Keratinocyte (primary cell): ENCODE measurements at regions not wholly inside any gene's neighbourhood (a gene's known extent, or its start where the extent isn't known, plus 50 kb on each side); places are given as distances from the start of the nearest gene placed in this dataset.

Source experiments
- DNase-seq: peaks from one replicate; pipeline ENCODE4 v3.0.0-alpha.2; 2011; ENCODE audit warnings: low read depth, missing footprints, low spot score
- FAIRE-seq: peaks from 2 replicates; lab custom pipeline; 2011; peaks lifted over from hg19 to GRCh38; lab: Jason Lieb, UNC
- H2AFZ ChIP-seq: 2 replicates; pipeline ENCODE4 v1.6.0; 2012; ENCODE audit warnings: low read length, control low read depth, inconsistent platforms; ENCODE audit not compliant: control insufficient read depth
- H3K27ac ChIP-seq: 2 replicates; pipeline ENCODE4 v1.5.1; 2011; ENCODE audit warnings: low read length; ENCODE audit not compliant: control insufficient read depth, insufficient read depth
- H3K27me3 ChIP-seq: 3 replicates; pipeline ENCODE4 v1.6.0; 2011; ENCODE audit warnings: low read length; ENCODE audit not compliant: control insufficient read depth, insufficient read depth; ENCODE audit errors: extremely low read depth
- H3K36me3 ChIP-seq, 2 experiments: 2 replicates in 1 of 2; 3 replicates in 1 of 2; pipeline ENCODE4 v1.5.1; 2011; ENCODE audit warnings: low read length in 2 of 2, mild to moderate bottlenecking in 1 of 2; ENCODE audit not compliant: control insufficient read depth in 2 of 2, insufficient read depth in 2 of 2; ENCODE audit errors: extremely low read depth in 1 of 2
- H3K4me1 ChIP-seq: 3 replicates; pipeline ENCODE4 v1.5.1; 2011; ENCODE audit warnings: low read length; ENCODE audit not compliant: control insufficient read depth, insufficient read depth; ENCODE audit errors: extremely low read depth
- H3K4me2 ChIP-seq: 3 replicates; pipeline ENCODE4 v1.6.0; 2011; ENCODE audit warnings: low read depth, low read length; ENCODE audit not compliant: control insufficient read depth, insufficient read depth; ENCODE audit errors: extremely low read depth
- H3K4me3 ChIP-seq, 3 experiments: fragments of 200-600 bp in 1 of 3; sonication (generic) in 1 of 3; 2 replicates in 2 of 3; 3 replicates in 1 of 3; pipeline ENCODE4 v1.5.1; 2011 to 2016; ENCODE audit warnings: low read length in 3 of 3, mild to moderate bottlenecking in 3 of 3, control low read depth in 2 of 3, inconsistent platforms in 1 of 3, low read depth in 1 of 3, mixed read lengths in 1 of 3, mixed run types in 1 of 3, moderate library complexity in 1 of 3; ENCODE audit not compliant: control insufficient read depth in 2 of 3, insufficient read depth in 2 of 3; ENCODE audit errors: extremely low read depth in 1 of 3
- H3K79me2 ChIP-seq: 2 replicates; pipeline ENCODE4 v1.6.0; 2012; ENCODE audit warnings: low read length; ENCODE audit not compliant: control insufficient read depth, insufficient read depth
- H3K9ac ChIP-seq: 3 replicates; pipeline ENCODE4 v1.6.0; 2011; ENCODE audit warnings: low read length; ENCODE audit not compliant: control insufficient read depth, insufficient read depth; ENCODE audit errors: extremely low read depth
- H3K9me1 ChIP-seq: 3 replicates; pipeline ENCODE4 v1.6.0; 2011; ENCODE audit warnings: low read length; ENCODE audit not compliant: control insufficient read depth, insufficient read depth; ENCODE audit errors: extremely low read depth
- H3K9me3 ChIP-seq: 2 replicates; pipeline ENCODE4 v1.5.1; 2012; ENCODE audit warnings: low read depth, low read length; ENCODE audit not compliant: control insufficient read depth
- H4K20me1 ChIP-seq: 3 replicates; pipeline ENCODE4 v1.6.0; 2011; ENCODE audit warnings: low read length; ENCODE audit not compliant: control insufficient read depth, insufficient read depth; ENCODE audit errors: extremely low read depth
- CTCF ChIP-seq, 3 experiments: IDR thresholded peaks in 1 of 3; conservative IDR thresholded peaks in 1 of 3; optimal IDR thresholded peaks in 1 of 3; 2 replicates in 2 of 3; 3 replicates in 1 of 3; pipeline versions ENCODE3 to v1.5.1; 2011; ENCODE audit warnings: low read length in 3 of 3, mild to moderate bottlenecking in 3 of 3, moderate library complexity in 2 of 3, control low read depth in 1 of 3, inconsistent platforms in 1 of 3; ENCODE audit not compliant: insufficient read depth in 2 of 3; ENCODE audit errors: extremely low read depth in 1 of 3
- EZH2 ChIP-seq: IDR thresholded peaks from one replicate; pipeline ENCODE4 v1.6.1; 2012; ENCODE audit warnings: inconsistent platforms, mild to moderate bottlenecking, low read length, moderate library complexity
- dilution Hi-C: fragments of 300-500 bp; cut with MboI; formaldehyde crosslinking; loops from one replicate; pipeline ENCODE4 v1.7.0; 2020; ENCODE audit warnings: low sequenced_read_pairs; ENCODE audit not compliant: extremely low pct_ligation_motif_present

- Histone ChIP-seq H3K4me3 (no peak overlapping the region), H3K4me2 (no peak overlapping the region), H3K27ac (no peak overlapping the region), H3K36me3 (no peaks in the 10 kb centered on the region), H3K9me3 (no peaks in the 10 kb centered on the region), H3K27me3 (peaks cover 5% of the 10 kb centered on the region), H4K20me1 (no peaks in the 10 kb centered on the region), H3K9me1 (no peaks in the 10 kb centered on the region), H3K9ac (no peak overlapping the region), H3K4me1 (no peaks in the 10 kb centered on the region), H2AFZ (no peak overlapping the region), H3K79me2 (no peaks in the 10 kb centered on the region)
- DNase-seq: no peak
- dilution Hi-C loops: no loop called here
- FAIRE-seq: no peak
- no peak for TF ChIP-seq EZH2
- TF ChIP-seq CTCF (optimal IDR thresholded peaks at IDR 0.05 in 1 of 3, IDR thresholded peaks at IDR 0.05 in 1 of 3, conservative IDR thresholded peaks at IDR 0.05 in 1 of 3; ENCODE audit: extremely low read depth in 1 of 3, insufficient read depth in 2 of 3, low read length in 3 of 3): no peak
These were observed 59.3 kb upstream of the PPP2R5A start for GRCh38 chr1:212225871-212226302.

GRCh38 chr1:212226467-212226866 is 58.7 kb upstream of the PPP2R5A start:
- H3K27me3 ChIP-seq: peaks cover 5% of the 10 kb centered on the region
- H3K9ac ChIP-seq: no peak overlapping the region
- H3K79me2 ChIP-seq: no peaks in the 10 kb centered on the region
- no peak overlapping the region for H3K4me2 ChIP-seq
- H4K20me1 ChIP-seq: no peaks in the 10 kb centered on the region
- no peak overlapping the region for H2AFZ ChIP-seq
- H3K27ac ChIP-seq: no peak overlapping the region
- DNase-seq (no peak), FAIRE-seq (no peak)
- no peaks in the 10 kb centered on the region for H3K9me3 ChIP-seq
- TF ChIP-seq EZH2: no peak
- TF ChIP-seq CTCF (optimal IDR thresholded peaks at IDR 0.05 in 1 of 3, IDR thresholded peaks at IDR 0.05 in 1 of 3, conservative IDR thresholded peaks at IDR 0.05 in 1 of 3; ENCODE audit: extremely low read depth in 1 of 3, insufficient read depth in 2 of 3, low read length in 3 of 3): no peak
- H3K36me3 ChIP-seq: no peaks in the 10 kb centered on the region
- H3K9me1 ChIP-seq: no peaks in the 10 kb centered on the region
- no peaks in the 10 kb centered on the region for H3K4me1 ChIP-seq
- no peak overlapping the region for H3K4me3 ChIP-seq
- dilution Hi-C loops: no loop called here
